Fibroblast of the aortic adventitia (primary cell): ENCODE measurements at regions not wholly inside any gene's neighbourhood (a gene's known extent, or its start where the extent isn't known, plus 50 kb on each side); places are given as distances from the start of the nearest gene placed in this dataset.

Experiments used
- DNase-seq: peaks from one replicate; pipeline ENCODE4 v3.0.0-alpha.2; 2010; ENCODE audit warnings: low read depth
- H3K4me3 ChIP-seq: 2 replicates; pipeline ENCODE4 v1.5.1; 2011; ENCODE audit warnings: low read depth, mild to moderate bottlenecking, control low read depth, low read length, moderate library complexity
- CTCF ChIP-seq: IDR thresholded peaks from 2 replicates; pipeline ENCODE4 v1.5.1; 2011; ENCODE audit warnings: mild to moderate bottlenecking, low read length, control low read depth, inconsistent platforms; ENCODE audit not compliant: insufficient read depth

DNA sequence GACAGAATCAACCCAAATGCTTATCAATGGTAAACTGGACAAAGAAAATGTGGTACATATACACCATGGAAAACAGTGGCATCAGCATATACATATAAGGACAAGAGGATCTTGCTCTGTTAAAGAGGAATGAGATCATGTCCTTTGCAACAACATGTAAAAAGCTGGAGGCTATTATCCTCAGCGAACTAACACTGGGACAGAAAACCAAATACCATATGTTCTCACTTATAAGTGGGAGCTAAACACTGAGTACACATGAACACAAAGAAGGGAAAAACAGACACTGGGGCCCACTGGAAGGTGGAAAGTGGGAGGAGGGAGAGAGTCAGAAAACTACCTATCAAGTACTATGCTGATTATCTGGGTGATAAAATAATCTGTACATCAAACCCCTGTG is 447.3 kb upstream of the MAF start:
- TF ChIP-seq CTCF = no peak
- no peak for DNase-seq
- no peak overlapping the region for H3K4me3 ChIP-seq

GRCh38 chr16:80046848-80047247 is 446.3 kb upstream of the MAF start:
- no peak for TF ChIP-seq CTCF
- DNase-seq = no peak
- H3K4me3 ChIP-seq = no peak overlapping the region

DNA sequence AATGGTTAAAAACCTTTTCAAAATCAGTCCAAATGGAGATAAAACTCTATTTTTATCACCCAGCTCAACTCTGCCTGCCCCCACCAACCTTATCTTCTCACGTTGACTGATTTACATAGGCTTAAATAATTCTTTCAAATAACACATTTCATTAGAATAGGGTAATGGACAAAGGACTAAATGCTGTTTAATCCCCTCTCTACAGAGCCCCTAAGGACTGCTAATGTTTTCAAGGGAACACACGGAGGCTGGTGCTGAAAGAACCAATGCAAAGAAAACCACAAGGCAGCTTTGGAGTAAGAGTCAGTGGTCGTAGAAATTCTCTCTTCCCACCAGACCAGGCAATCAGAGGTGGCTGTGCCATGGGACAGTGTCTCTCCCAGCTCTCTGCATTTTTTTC is 445.7 kb upstream of the MAF start:
- no peak for TF ChIP-seq CTCF
- DNase-seq = no peak
- no peak overlapping the region for H3K4me3 ChIP-seq

DNA sequence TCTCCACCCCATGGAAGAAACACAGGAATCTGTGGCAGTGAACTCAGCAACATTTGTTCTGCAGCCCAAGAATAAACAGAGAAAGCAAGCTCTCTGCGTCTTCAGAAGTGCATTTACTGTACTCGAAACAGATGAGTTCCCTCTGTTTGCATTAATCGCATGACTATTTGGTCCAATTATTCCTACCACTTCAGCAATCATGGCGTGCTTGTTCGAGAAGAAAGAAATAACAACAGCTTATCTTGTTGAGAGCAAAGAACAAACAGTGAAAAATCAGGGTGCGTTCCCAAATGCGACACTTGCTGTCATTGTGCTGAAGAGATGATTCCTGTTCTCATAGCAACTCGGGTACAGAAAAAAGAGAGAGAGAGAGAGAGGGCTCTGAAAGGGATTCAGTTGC is 445.3 kb upstream of the MAF start:
- no peak for DNase-seq
- H3K4me3 ChIP-seq = no peak overlapping the region
- TF ChIP-seq CTCF = no peak

DNA sequence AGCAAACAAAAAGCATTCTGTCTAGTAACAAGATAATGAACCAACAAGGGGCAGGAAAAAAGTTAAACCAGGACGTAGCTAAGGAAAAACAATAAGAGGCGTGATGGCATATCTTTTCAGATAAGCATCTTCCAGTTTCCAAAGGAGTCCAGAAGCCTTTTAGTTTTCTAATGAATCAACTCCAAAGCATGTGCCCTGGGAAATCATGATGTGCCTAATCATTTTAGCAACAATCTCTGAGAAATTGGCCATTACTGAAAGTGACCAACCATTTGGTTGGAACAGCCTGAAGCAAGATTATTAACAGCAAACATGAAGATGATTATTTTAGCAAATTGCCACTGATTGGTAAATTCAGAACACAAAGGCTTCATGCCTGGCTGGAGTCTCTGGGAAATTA is 440.9 kb upstream of the MAF start:
- no peak overlapping the region for H3K4me3 ChIP-seq
- DNase-seq = no peak
- TF ChIP-seq CTCF = no peak

DNA sequence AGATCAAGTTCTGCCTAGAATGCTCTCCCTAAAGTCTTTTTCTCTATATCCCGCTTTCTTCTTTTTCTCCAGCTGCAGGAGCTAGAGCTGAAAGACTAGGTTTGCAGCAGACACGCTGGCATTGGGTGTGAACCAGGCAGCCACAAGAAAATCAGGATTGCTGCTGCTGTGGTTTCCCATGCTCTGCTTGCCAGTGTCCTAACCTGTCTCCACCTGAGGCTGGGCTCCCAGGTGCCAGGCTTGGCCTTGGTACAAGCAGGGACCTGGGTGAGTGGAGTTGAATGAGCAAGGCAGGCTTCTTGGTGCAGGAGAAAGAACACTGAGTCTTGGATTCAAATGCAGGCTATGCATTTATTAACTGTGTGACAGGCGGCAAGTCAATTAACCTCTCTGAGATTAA is 440.3 kb upstream of the MAF start:
- TF ChIP-seq CTCF = no peak
- H3K4me3 ChIP-seq = no peak overlapping the region
- DNase-seq = no peak

DNA sequence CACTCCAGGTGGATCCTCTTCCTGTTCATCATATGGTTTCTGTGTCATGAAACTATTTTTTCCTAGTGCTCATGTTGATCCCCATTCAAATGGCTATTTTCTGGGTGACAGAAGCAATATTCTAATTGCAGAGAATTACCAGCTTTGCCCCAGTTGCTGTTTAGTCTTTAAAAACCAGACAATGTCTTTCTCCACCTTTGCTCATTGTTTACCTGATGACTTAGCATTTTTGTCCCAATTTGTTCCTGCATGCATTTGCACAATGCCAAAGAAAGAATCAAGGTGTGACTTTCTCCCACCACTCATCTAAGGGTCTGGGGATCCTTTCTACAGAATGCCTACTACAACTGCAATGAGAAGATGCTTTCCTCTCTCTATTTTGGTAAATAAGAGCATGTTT is 439.9 kb upstream of the MAF start:
- TF ChIP-seq CTCF = no peak
- no peak overlapping the region for H3K4me3 ChIP-seq
- no peak for DNase-seq
